SIG-M5 (cell line): ENCODE measurements at regions not wholly inside any gene's neighbourhood (a gene's known extent, or its start where the extent isn't known, plus 50 kb on each side); places are given as distances from the start of the nearest gene placed in this dataset.
"Not testable (repeated sequence)": the region's sequence is repeated elsewhere in the genome, so short reads cannot be mapped to it uniquely, and the experiment has no call there.

Experiments used
- DNase-seq: peaks from one replicate; lab custom pipeline; 2025; lab: John Stamatoyannopoulos, UW

DNA sequence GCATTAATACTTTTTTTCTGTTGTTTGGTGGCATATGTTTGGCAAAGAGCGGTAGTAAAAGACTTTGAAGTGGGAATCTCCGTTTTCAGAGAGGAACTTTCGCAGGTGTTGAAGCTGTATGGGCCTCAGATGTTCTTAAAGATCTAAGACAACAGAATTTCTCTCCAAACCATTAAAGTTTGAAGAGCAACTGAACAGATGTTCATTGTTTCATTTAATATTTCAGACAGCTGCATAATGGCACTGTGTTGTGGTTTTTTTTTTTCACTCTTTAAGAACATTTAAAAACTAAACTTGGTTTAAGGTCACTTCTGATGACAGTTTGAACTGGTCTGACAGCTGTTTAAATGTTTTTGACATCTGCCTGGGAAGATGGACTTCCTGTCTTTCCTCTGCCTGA, 882.7 kb upstream of the PCDH10 start:
- DNase-seq = no peak

DNA sequence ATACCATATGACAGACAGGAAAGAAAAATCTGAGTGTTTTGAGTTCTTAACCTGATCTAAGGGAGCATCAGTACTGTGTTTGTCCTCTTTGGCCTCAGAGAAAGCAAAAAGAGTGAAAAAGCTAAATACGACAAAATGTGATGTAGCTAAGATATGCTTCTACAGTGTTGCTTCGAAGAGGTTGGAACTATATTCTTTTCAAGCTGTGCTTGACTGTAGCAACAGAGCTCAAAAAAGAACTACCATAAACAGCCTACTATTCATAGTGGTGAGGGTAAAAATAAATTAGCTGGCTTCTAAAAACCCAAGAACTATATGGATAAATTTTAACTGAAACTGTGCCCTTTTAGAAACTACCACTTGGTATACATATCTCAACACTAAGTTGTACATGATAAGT, 881.8 kb upstream of the PCDH10 start:
- DNase-seq = no peak

- DNase-seq = no peak
Observed at GRCh38 chr4:132269303-132269990, 879.6 kb upstream of the PCDH10 start.

GRCh38 chr4:132275583-132276121, 873.4 kb upstream of the PCDH10 start:
- DNase-seq = no peak

DNA sequence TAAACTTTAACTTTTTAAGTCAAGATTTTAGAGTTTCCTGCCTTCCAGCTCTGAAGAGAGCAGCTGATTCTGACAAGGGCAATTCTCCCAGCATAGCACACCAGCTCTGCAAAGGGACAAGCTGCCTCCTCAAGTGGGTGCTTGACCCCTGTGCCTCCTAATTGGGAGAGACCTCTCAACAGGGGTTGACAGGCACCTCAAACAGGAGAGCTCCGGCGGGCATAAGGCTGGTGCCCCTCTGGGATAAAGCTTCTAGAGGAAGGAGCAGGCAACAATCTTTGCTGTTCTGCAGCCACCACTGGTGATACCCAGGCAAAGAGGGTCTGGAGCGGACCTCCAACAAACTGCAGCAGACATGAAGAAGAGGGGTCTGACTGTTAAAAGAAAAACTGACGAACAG, 872.9 kb upstream of the PCDH10 start:
- no peak for DNase-seq

- DNase-seq = no peak
Observed at GRCh38 chr4:132276989-132277388, 872.1 kb upstream of the PCDH10 start.

- DNase-seq = no peak
Observed at GRCh38 chr4:132281733-132282132, 867.4 kb upstream of the PCDH10 start.

DNA sequence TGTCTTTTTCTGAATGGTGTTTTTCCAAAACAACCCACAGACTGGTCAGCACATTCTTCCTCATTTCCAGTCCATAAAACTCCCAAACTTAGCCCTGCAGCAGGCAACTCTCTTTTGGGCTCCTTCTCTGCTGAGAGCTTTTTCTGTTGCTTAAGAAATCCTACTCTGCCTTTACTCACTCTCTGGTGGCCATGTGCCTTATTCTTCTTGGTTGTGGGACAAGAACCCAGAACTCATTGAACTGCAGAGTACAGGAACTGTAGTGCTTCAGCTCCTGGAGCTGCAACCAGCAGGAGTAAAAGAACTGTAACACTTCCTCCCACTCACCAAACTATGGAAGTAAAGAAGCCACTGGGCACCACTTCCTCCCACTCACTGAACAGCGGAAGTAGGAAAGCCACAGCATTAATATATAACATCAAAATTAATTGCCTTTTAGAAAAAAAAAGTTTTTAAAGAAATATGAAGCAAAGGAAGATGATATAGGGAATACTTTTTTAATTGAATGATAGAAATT, 864.1 kb upstream of the PCDH10 start:
- DNase-seq = no peak

DNA sequence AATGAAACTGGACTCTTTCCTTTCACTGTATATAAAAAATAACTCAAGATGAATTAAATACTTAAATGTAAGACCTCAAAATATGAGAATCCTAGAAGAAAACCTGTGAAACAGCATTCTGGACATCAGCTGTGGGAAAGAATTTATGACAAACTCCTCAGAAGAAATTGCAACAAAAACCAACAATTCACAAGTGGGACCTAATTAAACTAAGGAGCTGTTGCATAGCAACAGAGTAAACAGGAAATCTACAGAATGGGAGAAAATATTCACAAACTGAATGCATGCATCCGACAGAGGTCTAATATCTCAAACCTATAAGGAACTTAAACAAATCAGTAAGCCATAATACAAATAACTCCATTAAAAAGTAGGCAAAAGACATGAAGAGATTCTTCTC, 851.7 kb upstream of the PCDH10 start:
- DNase-seq = no peak

- DNase-seq = no peak
Observed at GRCh38 chr4:132299841-132300240, 849.3 kb upstream of the PCDH10 start.

DNA sequence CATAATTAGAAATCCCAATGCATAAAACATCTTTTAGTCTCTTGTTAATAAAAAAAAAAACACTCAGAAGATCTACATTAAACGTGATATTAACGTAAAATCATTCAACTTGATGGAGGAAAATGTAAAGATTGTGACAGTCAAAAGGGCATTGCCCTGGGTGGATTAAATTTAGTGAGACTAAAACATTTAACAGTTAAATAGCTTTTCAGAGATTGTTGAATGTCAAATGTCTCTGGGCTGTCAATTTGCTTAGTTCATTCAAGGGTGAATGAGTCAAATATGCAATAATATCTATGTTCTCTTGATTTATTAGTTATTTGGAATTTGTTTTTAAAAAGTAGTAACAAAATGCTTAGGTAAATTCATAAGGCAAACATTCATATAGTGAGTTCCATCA, 836.6 kb upstream of the PCDH10 start:
- no peak for DNase-seq

GRCh38 chr4:132313852-132314251, 835.2 kb upstream of the PCDH10 start:
- DNase-seq = no peak

DNA sequence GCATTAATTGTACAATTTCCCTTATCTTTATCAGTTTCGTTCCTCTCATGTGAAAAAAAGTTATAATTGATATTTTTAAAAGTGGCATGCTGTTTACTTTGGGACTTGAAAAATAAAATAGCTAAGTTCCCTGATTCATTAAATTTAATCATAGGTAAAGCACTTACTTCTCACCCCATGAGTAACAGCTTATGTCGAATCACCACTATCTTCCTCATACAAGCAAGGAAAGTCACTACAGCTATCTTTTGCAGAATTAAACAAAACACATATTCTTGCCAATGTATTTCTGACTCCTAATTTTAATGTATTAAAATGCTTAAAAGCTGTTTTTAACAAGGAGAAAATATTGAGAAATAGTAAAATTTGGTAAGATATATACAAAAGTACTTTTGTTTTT, 832.4 kb upstream of the PCDH10 start:
- no peak for DNase-seq

GRCh38 chr4:132317923-132318322, 831.2 kb upstream of the PCDH10 start:
- no peak for DNase-seq

DNA sequence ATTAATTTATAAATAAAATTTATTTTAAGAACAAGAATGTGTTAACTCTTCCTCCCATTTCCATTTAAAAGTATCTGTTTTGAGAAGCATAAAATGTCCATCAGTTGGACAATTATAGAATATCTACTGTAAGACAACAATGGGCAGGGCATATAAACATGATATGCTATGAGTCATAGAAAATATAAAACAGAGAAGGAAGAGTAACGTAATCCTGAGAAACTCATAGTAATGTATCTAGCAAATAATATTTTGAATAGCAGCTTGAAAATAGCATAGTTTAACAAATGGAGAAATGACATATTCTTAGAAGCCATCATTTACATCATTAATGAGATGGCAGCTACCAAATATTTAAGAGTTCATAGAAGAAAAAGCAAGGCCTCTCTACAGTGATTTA, 820.3 kb upstream of the PCDH10 start:
- no peak for DNase-seq

DNA sequence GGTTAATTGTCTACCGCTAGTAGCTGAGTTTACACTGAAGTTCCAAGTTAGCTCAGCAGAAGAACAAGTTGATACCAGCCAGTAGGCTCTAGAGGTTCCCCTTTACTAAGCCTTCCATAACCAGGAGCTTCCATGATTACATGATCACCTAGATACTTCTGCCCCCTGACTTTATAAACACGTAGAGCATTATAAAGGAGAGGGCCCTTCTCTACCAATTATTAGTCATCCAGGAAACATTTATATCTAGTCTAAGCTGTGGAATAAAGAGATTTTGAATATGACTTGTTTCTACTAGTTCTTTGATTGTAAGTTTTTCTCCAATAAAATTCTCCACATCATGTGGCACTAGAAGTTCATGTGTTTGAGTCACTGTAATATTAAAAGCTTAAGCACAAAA, 818.1 kb upstream of the PCDH10 start:
- no peak for DNase-seq

GRCh38 chr4:132332932-132333723, 816.0 kb upstream of the PCDH10 start:
- DNase-seq = no peak

- no peak for DNase-seq
Observed at GRCh38 chr4:132333724-132334047, 815.4 kb upstream of the PCDH10 start.

- DNase-seq = no peak
Observed at GRCh38 chr4:132334081-132334480, 815.0 kb upstream of the PCDH10 start.

- no peak for DNase-seq
Observed at GRCh38 chr4:132344924-132345828, 803.9 kb upstream of the PCDH10 start.

DNA sequence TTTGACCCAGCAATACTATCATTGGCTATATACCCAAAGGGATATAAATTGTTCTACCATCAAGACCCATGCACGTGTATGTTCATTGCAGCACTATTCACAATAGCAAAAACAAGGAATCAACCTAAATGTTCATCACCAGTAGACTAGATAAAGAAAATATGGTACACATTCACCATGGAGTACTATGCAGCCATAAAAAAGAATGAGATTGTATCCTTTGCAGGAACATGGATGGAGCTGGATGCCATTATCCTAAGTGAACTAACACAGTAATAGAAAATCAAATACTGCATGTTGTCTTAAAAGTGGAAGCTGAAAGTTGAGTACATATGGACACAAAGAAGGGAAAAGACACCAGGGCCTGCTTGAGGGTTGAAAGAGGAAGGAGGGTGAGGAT, 803.1 kb upstream of the PCDH10 start:
- DNase-seq = no peak

- DNase-seq = not testable (repeated sequence)
Observed at GRCh38 chr4:132351606-132352005, 797.5 kb upstream of the PCDH10 start.
